ENCODE measurements at regions not wholly inside any gene's neighbourhood (a gene's known extent, or its start where the extent isn't known, plus 50 kb on each side); places are given as distances from the start of the nearest gene placed in this dataset.

- TF ChIP-seq ZNF274 (IDR thresholded peaks at IDR 0.05; ENCODE audit: low read length) (no peak), ZNF274 (tag by site-specific recombination; IDR thresholded peaks at IDR 0.05; ENCODE audit: borderline replicate concordance) (no peak), ZFP69B (tag by site-specific recombination; IDR thresholded peaks at IDR 0.05) (no peak), ZNF596 (tag by site-specific recombination; IDR thresholded peaks at IDR 0.05) (no peak), ZNF768 (tag by site-specific recombination; IDR thresholded peaks at IDR 0.05) (no peak)
Measured at GRCh38 chr14:42854061-42854460, 1247.4 kb downstream of the LRFN5 start (continued).

GRCh38 chr14:42848652-42849051 lies 1242.0 kb downstream of the LRFN5 start:
- ChIA-PET CTCF (no interaction called here), POLR2A (no interaction called here)
- no peaks in the 10 kb centered on the region for H3K36me3 ChIP-seq (ENCODE audit: control insufficient read depth in 2 of 2, insufficient read depth in 1 of 2, low read length in 2 of 2)
- H3K4me1 ChIP-seq (ENCODE audit: control insufficient read depth, insufficient read depth, low read length) = no peaks in the 10 kb centered on the region
- H3K4me3 ChIP-seq (ENCODE audit: low read depth, low read length) = no peak overlapping the region
- TF ChIP-seq ZNF155 (tag by site-specific recombination; IDR thresholded peaks at IDR 0.05) (no peak), KLF9 (tag by site-specific recombination; IDR thresholded peaks at IDR 0.05; ENCODE audit: low read depth) (no peak), ZNF2 (tag by site-specific recombination; IDR thresholded peaks at IDR 0.05) (no peak), ZBTB21 (tag by site-specific recombination; IDR thresholded peaks at IDR 0.05) (no peak), ZNF558 (tag by site-specific recombination; IDR thresholded peaks at IDR 0.05) (no peak), ZNF776 (tag by site-specific recombination; IDR thresholded peaks at IDR 0.05; ENCODE audit: borderline replicate concordance) (no peak), ZBTB8A (tag by site-specific recombination; IDR thresholded peaks at IDR 0.05) (no peak), ZNF24 (tag by site-specific recombination; IDR thresholded peaks at IDR 0.05) (no peak), ZNF658 (tag by site-specific recombination; IDR thresholded peaks at IDR 0.05) (no peak), SP2 (tag by site-specific recombination; IDR thresholded peaks at IDR 0.05) (no peak), ZNF133 (tag by site-specific recombination; IDR thresholded peaks at IDR 0.05) (no peak), ZNF132 (tag by site-specific recombination; IDR thresholded peaks at IDR 0.05; ENCODE audit: borderline replicate concordance) (no peak), GFI1B (tag by site-specific recombination; IDR thresholded peaks at IDR 0.05) (no peak)
- no peak overlapping the region for H3K27ac ChIP-seq (ENCODE audit: extremely low read depth, low read depth, low read length)
- no peaks in the 10 kb centered on the region for H3K9me3 ChIP-seq (ENCODE audit: control insufficient read depth, insufficient read depth, low read depth, low read length)

GRCh38 chr14:42814817-42815216 lies 1208.1 kb downstream of the LRFN5 start:
- ChIA-PET POLR2A (no interaction called here), CTCF (no interaction called here)
- Histone ChIP-seq H3K4me3 (ENCODE audit: low read depth, low read length) (no peak overlapping the region), H3K9me3 (ENCODE audit: control insufficient read depth, insufficient read depth, low read depth, low read length) (no peaks in the 10 kb centered on the region), H3K27ac (ENCODE audit: extremely low read depth, low read depth, low read length) (no peak overlapping the region), H3K36me3 (ENCODE audit: control insufficient read depth in 2 of 2, insufficient read depth in 1 of 2, low read length in 2 of 2) (no peaks in the 10 kb centered on the region), H3K4me1 (ENCODE audit: control insufficient read depth, insufficient read depth, low read length) (no peaks in the 10 kb centered on the region)
- TF ChIP-seq ZNF404 (tag by site-specific recombination; IDR thresholded peaks at IDR 0.05) (no peak), ZIC2 (tag by site-specific recombination; IDR thresholded peaks at IDR 0.05) (no peak), ZNF423 (tag by site-specific recombination; IDR thresholded peaks at IDR 0.05) (no peak), ZNF777 (tag by site-specific recombination; IDR thresholded peaks at IDR 0.05; ENCODE audit: borderline replicate concordance) (no peak), ZNF433 (tag by site-specific recombination; IDR thresholded peaks at IDR 0.05; ENCODE audit: low read depth) (no peak), SP7 (tag by site-specific recombination; IDR thresholded peaks at IDR 0.05) (no peak), ZNF341 (tag by site-specific recombination; IDR thresholded peaks at IDR 0.05; ENCODE audit: low read depth) (no peak), ZNF514 (tag by site-specific recombination; IDR thresholded peaks at IDR 0.05) (no peak), ZNF654 (tag by site-specific recombination; IDR thresholded peaks at IDR 0.05; ENCODE audit: low read depth) (no peak), ZNF561 (tag by site-specific recombination; IDR thresholded peaks at IDR 0.05; ENCODE audit: borderline replicate concordance) (no peak), ZNF623 (tag by site-specific recombination; IDR thresholded peaks at IDR 0.05) (no peak), KLF10 (tag by site-specific recombination; IDR thresholded peaks at IDR 0.05) (no peak), ZNF394 (tag by site-specific recombination; IDR thresholded peaks at IDR 0.05; ENCODE audit: borderline replicate concordance) (no peak), ZNF621 (tag by site-specific recombination; IDR thresholded peaks at IDR 0.05) (no peak), ZNF114 (tag by site-specific recombination; IDR thresholded peaks at IDR 0.05) (no peak), ZFP69B (tag by site-specific recombination; IDR thresholded peaks at IDR 0.05) (no peak), ZSCAN18 (tag by site-specific recombination; IDR thresholded peaks at IDR 0.05) (no peak), ZNF549 (tag by site-specific recombination; IDR thresholded peaks at IDR 0.05) (no peak), ELK4 (IDR thresholded peaks at IDR 0.05; ENCODE audit: borderline replicate concordance, low read depth, low read length) (no peak)

All from HEK293 (cell line).